ENCODE measurements at regions not wholly inside any gene's neighbourhood (a gene's known extent, or its start where the extent isn't known, plus 50 kb on each side); places are given as distances from the start of the nearest gene placed in this dataset.

DNA sequence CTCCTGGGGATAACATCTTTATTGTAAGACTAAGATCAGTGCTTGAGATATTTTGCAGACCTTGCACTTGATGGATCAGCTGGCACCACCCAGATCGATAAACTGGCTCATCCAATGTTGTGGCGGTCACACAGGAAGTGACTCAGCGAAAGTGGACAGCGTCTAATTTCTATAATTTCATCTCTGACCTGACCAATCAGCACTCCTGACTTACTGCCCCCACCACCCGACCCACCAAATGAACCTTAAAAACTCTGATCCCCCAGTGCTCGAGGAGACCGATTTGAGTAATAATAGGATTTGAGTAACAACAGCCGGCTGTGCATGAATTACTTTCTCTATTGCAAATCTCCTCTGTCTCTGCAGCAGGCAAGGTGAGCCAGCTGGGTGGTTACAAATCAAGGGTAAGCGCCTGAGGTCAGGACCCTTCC lies 62.7 kb upstream of the RNU6-1 start:
- Histone ChIP-seq H3K27me3 (ENCODE audit: low read length) (no peaks in the 10 kb centered on the region), H3K4me2 (ENCODE audit: low read depth, low read length, poor library complexity, severe bottlenecking) (no peak overlapping the region), H3F3A (ENCODE audit: insufficient read depth) (no peaks in the 10 kb centered on the region), H3K27ac (ENCODE audit: low read depth, low read length) (no peak overlapping the region), H3K9ac (ENCODE audit: low read length) (no peak overlapping the region), H3K9me3 (ENCODE audit: insufficient read depth, low read length) (no peaks in the 10 kb centered on the region), H3K4me3 (ENCODE audit: insufficient read depth, low read length, poor library complexity, severe bottlenecking) (no peak overlapping the region), H3K79me2 (ENCODE audit: insufficient read depth, low read length) (no peaks in the 10 kb centered on the region), H2AFZ (ENCODE audit: low read depth, low read length, severe bottlenecking) (no peak overlapping the region), H3K9me2 (replicated peaks; ENCODE audit: insufficient read depth, low read length) (no peaks in the 10 kb centered on the region), H4K20me1 (ENCODE audit: low read depth, low read length) (no peaks in the 10 kb centered on the region), H3K36me3 (ENCODE audit: low read length) (no peaks in the 10 kb centered on the region)
- TF ChIP-seq, protein P1, sequence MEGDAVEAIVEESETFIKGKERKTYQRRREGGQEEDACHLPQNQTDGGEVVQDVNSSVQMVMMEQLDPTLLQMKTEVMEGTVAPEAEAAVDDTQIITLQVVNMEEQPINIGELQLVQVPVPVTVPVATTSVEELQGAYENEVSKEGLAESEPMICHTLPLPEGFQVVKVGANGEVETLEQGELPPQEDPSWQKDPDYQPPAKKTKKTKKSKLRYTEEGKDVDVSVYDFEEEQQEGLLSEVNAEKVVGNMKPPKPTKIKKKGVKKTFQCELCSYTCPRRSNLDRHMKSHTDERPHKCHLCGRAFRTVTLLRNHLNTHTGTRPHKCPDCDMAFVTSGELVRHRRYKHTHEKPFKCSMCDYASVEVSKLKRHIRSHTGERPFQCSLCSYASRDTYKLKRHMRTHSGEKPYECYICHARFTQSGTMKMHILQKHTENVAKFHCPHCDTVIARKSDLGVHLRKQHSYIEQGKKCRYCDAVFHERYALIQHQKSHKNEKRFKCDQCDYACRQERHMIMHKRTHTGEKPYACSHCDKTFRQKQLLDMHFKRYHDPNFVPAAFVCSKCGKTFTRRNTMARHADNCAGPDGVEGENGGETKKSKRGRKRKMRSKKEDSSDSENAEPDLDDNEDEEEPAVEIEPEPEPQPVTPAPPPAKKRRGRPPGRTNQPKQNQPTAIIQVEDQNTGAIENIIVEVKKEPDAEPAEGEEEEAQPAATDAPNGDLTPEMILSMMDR (IDR thresholded peaks at IDR 0.05; ENCODE audit: insufficient read depth, low read length, poor library complexity, severe bottlenecking) = no peak
- TF ChIP-seq EZH2phosphoT487 (conservative IDR thresholded peaks at IDR 0.05; ENCODE audit: low read length) = no peak

DNA sequence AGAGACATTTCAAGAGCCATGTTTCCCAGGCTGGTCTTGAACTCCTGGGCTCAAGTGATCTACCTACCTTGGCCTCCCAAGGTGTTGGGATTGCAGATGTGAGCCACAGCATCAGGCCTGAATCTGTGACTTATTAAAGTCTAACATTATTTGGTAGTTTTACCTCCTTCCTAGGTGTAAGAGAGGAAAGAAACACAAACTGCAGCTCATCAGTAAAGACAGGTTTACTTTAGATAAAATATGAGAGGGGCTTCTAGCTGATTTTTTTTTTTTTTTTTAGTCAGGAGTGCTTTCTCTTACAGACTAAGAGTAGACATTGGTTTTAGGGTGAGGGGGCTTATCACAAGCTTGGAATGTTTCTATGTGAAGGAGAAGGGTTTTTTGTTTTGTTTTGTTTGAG lies 63.9 kb upstream of the RNU6-1 start:
- no peaks in the 10 kb centered on the region for H4K20me1 ChIP-seq (ENCODE audit: low read depth, low read length)
- no peaks in the 10 kb centered on the region for H3K79me2 ChIP-seq (ENCODE audit: insufficient read depth, low read length)
- no peak overlapping the region for H3K9ac ChIP-seq (ENCODE audit: low read length)
- H3K27ac ChIP-seq (ENCODE audit: low read depth, low read length) = no peak overlapping the region
- TF ChIP-seq, protein P1 (IDR thresholded peaks at IDR 0.05; ENCODE audit: insufficient read depth, low read length, poor library complexity, severe bottlenecking) = no peak
- no peak for TF ChIP-seq EZH2phosphoT487 (conservative IDR thresholded peaks at IDR 0.05; ENCODE audit: low read length)
- H3K4me3 ChIP-seq (ENCODE audit: insufficient read depth, low read length, poor library complexity, severe bottlenecking) = no peak overlapping the region
- no peaks in the 10 kb centered on the region for H3K36me3 ChIP-seq (ENCODE audit: low read length)
- no peak overlapping the region for H2AFZ ChIP-seq (ENCODE audit: low read depth, low read length, severe bottlenecking)
- H3K4me2 ChIP-seq (ENCODE audit: low read depth, low read length, poor library complexity, severe bottlenecking) = no peak overlapping the region
- no peaks in the 10 kb centered on the region for H3K9me2 ChIP-seq (replicated peaks; ENCODE audit: insufficient read depth, low read length)
- H3K27me3 ChIP-seq (ENCODE audit: low read length) = no peaks in the 10 kb centered on the region
- H3K9me3 ChIP-seq (ENCODE audit: insufficient read depth, low read length) = no peaks in the 10 kb centered on the region
- no peaks in the 10 kb centered on the region for H3F3A ChIP-seq (ENCODE audit: insufficient read depth)

DNA sequence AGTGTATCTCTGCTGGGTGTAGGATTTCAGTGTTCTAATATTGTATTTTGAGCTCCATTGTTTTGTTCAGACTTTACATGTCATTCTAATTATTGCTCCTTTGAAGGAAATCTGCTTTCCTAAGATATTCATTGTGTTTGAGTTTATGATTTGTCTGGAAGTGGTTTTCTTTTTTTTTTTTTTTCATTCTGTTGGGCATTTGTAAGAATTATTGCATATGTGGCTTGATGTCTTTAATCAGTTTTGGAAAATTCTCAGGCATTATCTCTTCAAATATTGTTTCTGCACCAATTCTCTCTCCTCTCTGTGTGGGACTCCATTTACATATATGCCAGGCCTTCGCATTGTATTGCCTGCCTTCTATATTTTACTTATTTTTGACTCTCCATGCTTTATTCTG lies 65.8 kb upstream of the RNU6-1 start:
- Histone ChIP-seq H3K27ac (ENCODE audit: low read depth, low read length) (no peak overlapping the region), H3K9me2 (replicated peaks; ENCODE audit: insufficient read depth, low read length) (no peaks in the 10 kb centered on the region), H4K20me1 (ENCODE audit: low read depth, low read length) (no peaks in the 10 kb centered on the region), H2AFZ (ENCODE audit: low read depth, low read length, severe bottlenecking) (no peak overlapping the region), H3K9me3 (ENCODE audit: insufficient read depth, low read length) (no peaks in the 10 kb centered on the region), H3K36me3 (ENCODE audit: low read length) (no peaks in the 10 kb centered on the region), H3K79me2 (ENCODE audit: insufficient read depth, low read length) (no peaks in the 10 kb centered on the region), H3F3A (ENCODE audit: insufficient read depth) (no peaks in the 10 kb centered on the region), H3K27me3 (ENCODE audit: low read length) (no peaks in the 10 kb centered on the region), H3K4me3 (ENCODE audit: insufficient read depth, low read length, poor library complexity, severe bottlenecking) (no peak overlapping the region), H3K4me2 (ENCODE audit: low read depth, low read length, poor library complexity, severe bottlenecking) (no peak overlapping the region), H3K9ac (ENCODE audit: low read length) (no peak overlapping the region)
- no peak for TF ChIP-seq EZH2phosphoT487 (conservative IDR thresholded peaks at IDR 0.05; ENCODE audit: low read length)
- TF ChIP-seq, protein P1 (IDR thresholded peaks at IDR 0.05; ENCODE audit: insufficient read depth, low read length, poor library complexity, severe bottlenecking) = no peak

Data from SU-DHL-6 (cell line).